HG02970 (cell line): ENCODE measurements at regions not wholly inside any gene's neighbourhood (a gene's known extent, or its start where the extent isn't known, plus 50 kb on each side); places are given as distances from the start of the nearest gene placed in this dataset.
"Not testable (repeated sequence)": the region's sequence is repeated elsewhere in the genome, so short reads cannot be mapped to it uniquely, and the experiment has no call there.

Source experiments
- ATAC-seq: cut with Tn5 transposase; IDR thresholded peaks from one replicate; pipeline ENCODE4 v1.9.1; 2021; ENCODE audit warnings: mild to moderate bottlenecking, moderate library complexity, moderate number of reproducible peaks; ENCODE audit not compliant: unreplicated experiment, low FRiP score

- ATAC-seq = no peak
Observed at GRCh38 chr2:5173876-5174535, 518.2 kb upstream of the SOX11 start.

DNA sequence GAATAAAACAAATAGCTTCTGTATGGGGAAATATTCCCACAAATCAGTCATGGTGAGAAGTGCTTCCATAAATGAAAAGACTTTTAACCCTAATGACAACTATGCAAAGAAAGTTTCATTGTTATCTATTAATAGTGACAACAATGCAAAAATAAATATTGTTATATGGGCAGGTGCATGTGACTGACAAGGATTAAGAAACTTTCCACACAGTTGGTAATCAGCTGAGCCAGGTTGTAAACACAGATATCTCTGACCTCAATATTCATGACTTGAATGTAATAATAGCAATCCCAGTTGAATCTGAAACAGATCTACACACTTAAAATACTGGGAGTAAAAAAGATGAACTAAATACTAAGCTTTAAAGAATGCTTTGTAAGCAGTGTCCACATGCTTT, 517.0 kb upstream of the SOX11 start:
- no peak for ATAC-seq

- no peak for ATAC-seq
Observed at GRCh38 chr2:5176764-5177163, 515.4 kb upstream of the SOX11 start.

DNA sequence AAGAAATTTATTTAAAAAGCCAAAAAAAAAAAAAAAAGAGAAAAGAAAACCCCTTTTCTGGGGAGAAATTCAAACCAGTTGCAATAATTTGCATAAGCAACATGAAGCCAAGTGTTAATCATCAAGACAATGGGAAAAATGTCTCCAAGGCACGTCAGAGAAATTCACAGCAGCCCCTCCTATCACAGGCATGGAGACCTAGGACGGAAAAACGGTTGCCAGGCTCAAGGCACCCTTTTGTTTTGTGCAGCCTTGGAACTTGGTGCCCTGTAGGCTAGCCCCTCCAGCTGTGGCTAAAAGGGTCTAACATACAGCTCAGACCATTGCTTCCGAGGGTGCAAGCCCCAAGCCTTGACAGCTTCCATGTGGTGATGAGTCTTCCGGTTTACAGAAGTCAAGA, 509.2 kb upstream of the SOX11 start:
- ATAC-seq = no peak

DNA sequence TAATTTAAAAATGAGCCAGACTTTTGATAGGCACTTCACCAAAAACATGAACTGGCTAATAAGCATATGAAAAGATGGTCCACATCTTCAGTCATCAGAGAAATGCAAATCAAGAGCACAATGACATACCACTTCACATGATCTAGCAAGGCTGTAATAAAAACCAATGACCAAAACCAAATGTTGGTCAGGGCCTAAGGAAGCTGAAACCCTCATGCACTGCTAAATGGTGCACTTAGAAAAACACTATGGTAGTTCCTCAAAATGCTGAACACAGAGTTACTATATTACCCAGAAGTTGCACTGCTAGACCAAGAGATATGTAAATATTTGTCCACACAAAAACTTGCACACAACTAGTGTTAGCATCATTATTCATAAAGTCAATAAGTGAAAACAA, 504.9 kb upstream of the SOX11 start:
- ATAC-seq = no peak

- ATAC-seq = no peak
Observed at GRCh38 chr2:5188636-5189035, 503.5 kb upstream of the SOX11 start.

DNA sequence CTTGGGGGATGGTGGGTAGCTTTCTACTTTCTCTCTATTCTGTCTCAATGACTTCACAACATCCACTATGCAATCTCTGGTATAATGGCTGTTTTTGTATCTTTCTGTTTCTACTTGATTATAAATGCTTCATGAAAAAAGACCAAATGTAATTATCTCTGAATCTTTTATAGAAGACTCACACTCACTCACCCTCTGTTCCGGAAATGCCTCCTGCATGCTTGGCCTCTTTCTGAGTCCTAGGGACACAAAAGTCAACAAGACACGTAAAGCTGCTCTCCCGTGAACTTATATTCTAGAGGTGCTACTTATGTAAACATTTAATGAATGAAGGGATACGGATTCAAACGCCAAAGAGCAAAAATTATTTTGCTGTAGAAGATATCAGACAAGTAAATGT, 502.2 kb upstream of the SOX11 start:
- ATAC-seq = no peak

GRCh38 chr2:5195636-5196035, 496.5 kb upstream of the SOX11 start:
- ATAC-seq = no peak

- no peak for ATAC-seq
Observed at GRCh38 chr2:5203134-5203755, 488.9 kb upstream of the SOX11 start.

DNA sequence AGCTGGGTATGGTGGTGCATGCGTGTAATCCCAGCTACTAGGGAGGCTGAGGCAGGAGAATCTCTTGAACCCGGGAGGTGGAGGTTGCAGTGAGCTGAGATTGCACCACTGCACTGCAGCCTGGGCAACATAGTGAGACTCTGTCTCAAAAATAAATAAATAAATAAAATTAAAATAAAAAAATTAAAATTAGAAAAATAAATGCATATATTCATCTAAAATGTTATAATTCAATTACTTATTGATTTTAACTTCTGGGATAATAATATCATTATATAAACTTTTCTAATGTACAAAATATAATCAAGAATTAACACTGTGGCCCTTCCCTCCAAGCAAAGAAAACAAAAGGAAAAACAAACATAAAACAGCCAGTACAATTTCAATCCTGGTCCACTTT, 485.4 kb upstream of the SOX11 start:
- ATAC-seq = not testable (repeated sequence)

DNA sequence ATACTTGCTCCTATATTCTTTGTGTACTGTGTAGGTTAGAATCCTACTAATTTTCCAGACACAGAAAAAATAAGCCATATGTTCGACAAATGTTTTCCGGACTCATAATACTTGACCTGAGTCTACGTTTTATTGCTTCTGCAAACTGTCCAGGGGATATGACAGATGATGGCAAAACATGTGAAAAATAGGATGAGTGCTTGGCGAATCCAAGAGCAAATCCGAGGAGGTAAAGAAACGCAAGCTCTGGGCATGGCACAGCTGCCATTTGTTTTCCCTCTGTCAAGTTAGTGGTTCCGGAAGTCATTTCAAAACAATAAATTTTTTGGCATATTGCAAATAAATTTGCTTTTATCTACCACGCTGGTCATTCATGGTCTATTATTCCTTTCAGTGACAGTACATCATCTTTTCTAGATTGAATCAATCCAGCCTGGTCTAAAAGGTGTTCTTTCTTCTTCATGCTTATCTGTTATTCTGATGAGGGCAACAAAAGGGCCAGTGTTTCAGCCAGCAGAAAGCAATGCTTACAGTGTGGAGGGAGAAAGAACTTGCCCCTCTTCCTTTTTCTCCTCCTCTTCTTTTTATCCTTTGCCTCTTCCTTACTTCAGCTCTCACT, 476.1 kb upstream of the SOX11 start:
- no peak for ATAC-seq

DNA sequence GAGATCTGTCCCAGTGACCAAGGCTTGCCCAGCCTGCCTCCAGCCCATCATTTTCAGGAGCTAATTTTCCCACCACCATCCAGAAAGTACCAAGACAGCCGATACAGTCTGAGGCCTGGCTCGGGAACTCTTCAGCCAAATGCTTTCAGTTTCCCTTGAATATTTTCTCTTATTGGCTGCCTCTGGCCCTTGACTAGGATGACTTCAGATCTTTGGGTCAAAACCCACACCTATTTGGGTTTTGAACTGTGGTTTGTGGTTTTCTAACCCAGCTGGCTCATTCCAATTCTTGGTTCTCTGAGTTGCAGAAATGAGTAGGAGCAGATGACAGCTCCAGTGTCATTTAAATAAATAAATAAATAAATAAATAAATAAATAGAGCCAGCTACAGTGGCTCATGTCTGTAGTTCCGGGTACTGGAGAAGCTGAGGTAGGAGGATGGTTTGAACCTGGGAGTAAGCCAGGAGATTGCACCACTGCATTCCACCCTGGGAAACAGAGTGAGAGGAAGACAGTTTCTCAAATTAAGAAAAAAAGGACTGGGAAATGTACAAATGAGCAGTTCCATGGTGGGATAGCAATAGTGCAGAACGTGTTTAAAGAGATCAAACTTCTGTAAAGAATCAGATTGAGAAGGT, 465.0 kb upstream of the SOX11 start:
- ATAC-seq = no peak

DNA sequence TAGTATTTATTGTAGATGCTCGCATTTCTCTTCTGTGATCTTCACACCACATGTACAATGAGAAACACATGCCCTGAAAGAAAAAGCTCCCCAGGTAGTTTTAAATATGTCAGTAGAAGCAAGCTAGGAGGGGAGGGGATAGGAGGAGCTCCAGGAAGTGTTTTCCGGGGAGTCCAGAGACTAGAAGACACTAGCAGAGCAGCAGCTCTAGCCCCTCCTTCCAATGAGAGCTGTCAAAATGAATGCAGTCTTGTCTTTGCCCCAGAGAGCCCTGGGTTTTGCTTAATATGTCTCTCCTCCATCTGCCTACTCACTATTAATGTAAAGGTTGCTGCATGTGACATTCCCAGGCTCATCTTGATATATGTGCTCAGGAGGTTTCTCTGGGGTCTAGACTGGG, 462.6 kb upstream of the SOX11 start:
- no peak for ATAC-seq

DNA sequence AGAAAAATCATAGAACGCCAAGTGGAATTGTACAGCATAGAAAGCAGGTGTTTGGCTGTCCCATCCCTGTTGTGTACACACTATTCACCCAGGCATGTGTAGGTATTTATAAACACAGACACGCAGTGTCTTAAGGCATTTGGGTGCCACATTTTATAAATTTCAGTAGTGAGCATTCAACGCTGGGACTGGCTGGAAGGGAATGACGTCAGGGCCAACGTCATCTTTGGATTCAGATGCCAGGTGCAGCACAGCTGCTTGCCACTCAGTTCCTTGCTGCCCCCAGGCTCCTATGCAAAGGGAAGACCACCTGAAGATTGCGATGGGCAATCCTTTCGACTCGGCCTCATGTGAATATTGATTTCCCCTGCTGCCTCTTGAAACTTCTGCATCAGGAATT, 461.7 kb upstream of the SOX11 start:
- no peak for ATAC-seq

- no peak for ATAC-seq
Observed at GRCh38 chr2:5230855-5231254, 461.3 kb upstream of the SOX11 start.

DNA sequence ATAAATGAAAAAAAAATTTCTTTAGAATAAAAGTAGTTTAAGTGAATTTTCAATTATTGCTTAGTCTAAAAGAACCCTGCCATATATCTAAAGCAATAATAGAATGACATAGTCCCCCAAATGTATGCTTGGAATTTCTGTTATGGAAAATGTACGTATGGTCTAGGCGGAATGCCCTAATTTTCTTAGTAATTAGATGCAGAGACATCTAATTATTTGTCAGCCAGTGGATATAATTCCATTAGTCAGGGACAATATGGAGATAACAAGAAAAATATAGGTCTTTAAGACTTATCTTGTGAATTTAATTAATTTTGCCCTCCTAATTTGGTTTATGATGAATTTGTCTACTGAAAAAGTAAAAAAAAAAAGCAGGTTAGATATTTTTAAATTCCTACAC, 460.9 kb upstream of the SOX11 start:
- no peak for ATAC-seq

DNA sequence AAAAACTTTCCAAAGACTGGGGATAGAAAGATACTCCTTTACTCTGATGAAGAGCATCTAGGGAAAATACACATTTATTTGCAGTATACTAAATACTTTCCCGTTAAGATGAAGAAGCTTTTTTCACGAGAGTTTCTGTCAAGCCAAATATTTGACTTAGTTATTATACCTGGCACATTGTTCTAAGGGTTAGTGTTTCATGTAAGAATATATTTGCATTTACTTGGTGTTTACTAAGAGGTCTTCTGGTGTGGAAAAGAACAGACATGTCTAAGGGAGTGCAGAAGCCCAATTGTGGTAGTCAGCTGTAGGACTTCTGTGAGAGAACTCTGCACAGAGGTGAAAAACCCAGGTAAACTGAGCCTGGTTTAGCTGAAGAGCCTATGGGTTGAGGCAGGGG, 457.6 kb upstream of the SOX11 start:
- no peak for ATAC-seq

- ATAC-seq = no peak
Observed at GRCh38 chr2:5235701-5236100, 456.5 kb upstream of the SOX11 start.

- ATAC-seq = no peak
Observed at GRCh38 chr2:5236249-5236648, 455.9 kb upstream of the SOX11 start.

DNA sequence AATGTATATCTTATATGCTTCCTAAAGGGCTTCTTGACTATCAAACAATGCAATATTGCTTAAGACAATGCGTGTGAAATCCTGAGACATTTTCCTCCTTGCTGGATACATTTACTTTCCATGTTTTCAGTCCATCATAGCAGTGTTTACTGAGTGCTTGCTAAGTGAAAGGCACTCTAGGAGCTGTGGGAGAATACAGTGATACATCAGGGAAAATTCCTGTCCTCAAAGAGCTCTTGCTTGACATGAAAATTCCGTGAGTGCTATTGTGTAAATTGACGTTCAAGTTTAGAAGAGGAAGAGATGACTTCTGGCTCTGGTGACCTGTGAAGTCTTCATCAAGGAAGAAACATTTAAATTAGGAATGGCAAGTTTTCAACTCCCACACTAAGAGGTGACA, 449.4 kb upstream of the SOX11 start:
- ATAC-seq = no peak

GRCh38 chr2:5250482-5250881, 441.7 kb upstream of the SOX11 start:
- no peak for ATAC-seq

- ATAC-seq = no peak
Observed at GRCh38 chr2:5253263-5253662, 438.9 kb upstream of the SOX11 start.
